Activated CD4-positive, alpha-beta T cell treated with anti-CD3 and anti-CD28 coated beads, Interleukin-2, amount 50 U/mL, for 48 hours (primary cell): ENCODE measurements at regions not wholly inside any gene's neighbourhood (a gene's known extent, or its start where the extent isn't known, plus 50 kb on each side); places are given as distances from the start of the nearest gene placed in this dataset.

Source experiments
- DNase-seq, 2 experiments: peaks; one replicate each; pipeline ENCODE4 v3.0.0-alpha.2; 2020

DNA sequence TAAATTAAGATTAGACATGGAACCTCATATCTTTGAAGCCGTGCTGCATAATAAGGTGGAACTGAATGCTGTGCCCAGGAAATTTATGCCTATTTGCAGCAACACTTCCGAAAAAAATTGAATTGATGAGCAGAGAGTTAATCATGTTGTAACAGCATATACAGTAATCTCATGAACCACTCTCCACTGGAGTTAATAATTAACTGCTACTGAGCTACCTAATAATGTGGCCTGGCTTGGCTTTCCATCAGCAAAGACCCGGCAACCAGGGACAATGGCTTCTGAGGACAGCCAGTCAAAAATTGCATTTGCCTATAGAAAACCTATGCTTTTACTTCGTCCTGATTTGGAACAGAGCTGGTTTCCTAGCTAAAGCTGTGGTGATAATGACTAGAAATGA is 63.8 kb upstream of the GATB start:
- DNase-seq = no peak

DNA sequence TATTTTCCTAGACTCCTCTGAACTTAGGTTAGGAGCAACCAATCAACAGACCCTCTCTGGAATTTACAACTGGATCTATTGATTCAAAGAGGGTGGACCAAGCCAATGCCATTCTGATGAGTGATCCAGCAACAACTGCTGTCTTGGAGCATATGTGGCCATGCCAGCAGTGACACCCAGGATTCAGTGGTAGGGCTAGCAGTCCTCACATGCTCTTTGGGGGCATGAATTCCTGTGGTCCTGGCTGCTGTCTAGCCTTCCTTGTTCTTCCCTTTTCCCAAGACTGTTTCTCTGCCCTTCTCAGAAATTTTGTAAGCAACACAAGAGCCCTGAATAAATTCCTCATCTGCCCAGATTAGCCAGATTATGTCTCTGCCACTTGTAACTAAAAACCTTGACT is 61.5 kb upstream of the GATB start:
- no peak for DNase-seq

DNA sequence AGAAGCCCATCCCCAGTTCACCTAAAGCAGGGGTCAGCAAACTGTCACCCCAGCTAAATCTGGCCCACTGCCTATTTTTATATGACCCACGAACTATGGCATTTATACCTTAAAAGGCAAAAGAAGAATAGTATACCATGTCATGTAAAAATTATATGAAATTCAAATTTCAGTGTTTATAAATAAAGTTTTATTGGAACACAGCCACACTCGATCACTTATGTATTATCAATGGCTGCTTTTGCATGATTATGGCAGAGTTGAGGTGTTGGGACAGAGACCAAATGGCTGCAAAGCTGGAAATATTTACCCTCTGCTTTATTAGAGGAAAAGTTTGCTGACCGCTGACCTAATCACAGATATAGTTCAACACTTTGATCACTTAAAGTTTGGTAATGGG is 59.2 kb upstream of the GATB start:
- no peak for DNase-seq

DNA sequence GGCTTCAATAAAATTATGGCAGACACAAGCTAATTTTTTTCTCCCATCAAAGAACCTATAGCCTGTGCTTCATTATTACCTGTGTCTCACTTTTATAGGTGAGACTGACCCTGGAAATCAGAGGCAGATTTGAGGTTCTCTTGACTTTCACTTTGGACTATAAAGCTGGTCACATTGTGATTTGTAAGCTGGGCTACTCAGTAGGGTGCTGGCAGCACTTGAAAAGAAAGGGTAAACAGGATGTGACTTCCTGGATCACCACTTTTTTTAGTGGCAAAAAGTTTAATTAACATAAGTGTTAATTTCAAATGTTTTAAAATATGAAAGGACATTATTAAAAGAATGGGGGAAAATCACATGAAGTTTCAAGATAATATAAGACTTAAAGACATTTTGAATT is 50.6 kb upstream of the GATB start:
- DNase-seq = no peak
